ENCODE measurements at regions not wholly inside any gene's neighbourhood (a gene's known extent, or its start where the extent isn't known, plus 50 kb on each side); places are given as distances from the start of the nearest gene placed in this dataset.

GRCh38 chrX:131735127-131735526, 191.3 kb downstream of the OR13H1 start:
- no peaks in the 10 kb centered on the region for H3K27me3 ChIP-seq (replicated peaks; ENCODE audit: insufficient read depth, low read depth, low read length, poor library complexity)
- intact Hi-C loops (cut with micrococcal nuclease; ENCODE audit: unreplicated experiment), result no loop called here
- peaks cover 3% of the 10 kb centered on the region for H3K9me3 ChIP-seq (ENCODE audit: low read depth, low read length, poor library complexity, severe bottlenecking)
- no peaks in the 10 kb centered on the region for H3K36me3 ChIP-seq (ENCODE audit: insufficient read depth, low read length, poor library complexity, severe bottlenecking)
- H3K4me1 ChIP-seq (ENCODE audit: insufficient read depth, low read length, poor library complexity, severe bottlenecking), result no peaks in the 10 kb centered on the region
- DNase-seq (ENCODE audit: low spot score), result no peak
- H3K27ac ChIP-seq (ENCODE audit: low read depth, low read length, poor library complexity, severe bottlenecking), result no peak overlapping the region
- H3K4me3 ChIP-seq (ENCODE audit: low read depth, low read length, poor library complexity, severe bottlenecking), result no peak overlapping the region
- no TSS peak for BruUV-seq (replicated peaks)
- TF ChIP-seq CTCF (conservative IDR thresholded peaks at IDR 0.05; ENCODE audit: low read depth, low read length), result no peak
- TF ChIP-seq EZH2 (IDR thresholded peaks at IDR 0.05; ENCODE audit: borderline replicate concordance, low read depth, low read length, poor library complexity, severe bottlenecking), result no peak
- ChIA-PET CTCF (no interaction called here), POLR2A (ENCODE audit: low non-redundant PET) (no interaction called here)

GRCh38 chrX:131739823-131740222, 195.9 kb downstream of the OR13H1 start:
- CTCF ChIA-PET, result no interaction called here
- H3K36me3 ChIP-seq (ENCODE audit: insufficient read depth, low read length, poor library complexity, severe bottlenecking), result no peaks in the 10 kb centered on the region
- POLR2A ChIA-PET (ENCODE audit: low non-redundant PET), result no interaction called here
- H3K4me1 ChIP-seq (ENCODE audit: insufficient read depth, low read length, poor library complexity, severe bottlenecking), result no peaks in the 10 kb centered on the region
- H3K9me3 ChIP-seq (ENCODE audit: low read depth, low read length, poor library complexity, severe bottlenecking), result peaks cover 3% of the 10 kb centered on the region
- DNase-seq (ENCODE audit: low spot score), result no peak
- H3K4me3 ChIP-seq (ENCODE audit: low read depth, low read length, poor library complexity, severe bottlenecking), result no peak overlapping the region
- no peak overlapping the region for H3K27ac ChIP-seq (ENCODE audit: low read depth, low read length, poor library complexity, severe bottlenecking)
- intact Hi-C loops (cut with micrococcal nuclease; ENCODE audit: unreplicated experiment), result no loop called here
- H3K27me3 ChIP-seq (replicated peaks; ENCODE audit: insufficient read depth, low read depth, low read length, poor library complexity), result no peaks in the 10 kb centered on the region
- BruUV-seq (replicated peaks), result no TSS peak
- no peak for TF ChIP-seq CTCF (conservative IDR thresholded peaks at IDR 0.05; ENCODE audit: low read depth, low read length)
- TF ChIP-seq EZH2 (IDR thresholded peaks at IDR 0.05; ENCODE audit: borderline replicate concordance, low read depth, low read length, poor library complexity, severe bottlenecking), result no peak

DNA sequence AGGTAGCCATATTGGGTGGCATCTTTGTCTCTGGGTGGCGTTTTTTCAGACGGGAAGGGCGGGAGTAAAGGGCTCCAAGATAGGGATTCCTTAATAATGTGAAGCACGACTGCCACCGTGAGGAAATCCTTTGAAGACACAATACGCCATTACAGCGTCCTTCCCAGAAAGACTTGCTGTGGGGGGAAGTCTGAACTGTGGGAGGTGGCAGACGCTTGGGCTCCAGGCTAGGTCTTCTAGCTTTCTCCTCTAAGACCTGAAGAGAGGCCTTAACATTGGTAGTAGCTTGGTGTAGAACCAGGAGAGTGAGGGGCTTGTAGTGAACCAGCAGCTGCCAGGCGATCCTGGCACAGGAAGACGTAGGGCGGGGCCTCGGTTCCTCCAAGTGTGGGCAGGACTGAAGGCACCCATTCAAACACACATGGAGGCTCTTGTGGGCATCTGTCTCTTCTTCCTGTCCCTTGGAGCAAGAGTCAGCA, 197.3 kb downstream of the OR13H1 start:
- ChIA-PET CTCF (no interaction called here), POLR2A (ENCODE audit: low non-redundant PET) (no interaction called here)
- DNase-seq (ENCODE audit: low spot score), result no peak
- BruUV-seq (replicated peaks), result no TSS peak
- Histone ChIP-seq H3K27me3 (replicated peaks; ENCODE audit: insufficient read depth, low read depth, low read length, poor library complexity) (no peaks in the 10 kb centered on the region), H3K9me3 (ENCODE audit: low read depth, low read length, poor library complexity, severe bottlenecking) (peaks cover 3% of the 10 kb centered on the region), H3K4me1 (ENCODE audit: insufficient read depth, low read length, poor library complexity, severe bottlenecking) (no peaks in the 10 kb centered on the region), H3K27ac (ENCODE audit: low read depth, low read length, poor library complexity, severe bottlenecking) (no peak overlapping the region), H3K4me3 (ENCODE audit: low read depth, low read length, poor library complexity, severe bottlenecking) (no peak overlapping the region), H3K36me3 (ENCODE audit: insufficient read depth, low read length, poor library complexity, severe bottlenecking) (no peaks in the 10 kb centered on the region)
- intact Hi-C loops (cut with micrococcal nuclease; ENCODE audit: unreplicated experiment), result no loop called here
- TF ChIP-seq EZH2 (IDR thresholded peaks at IDR 0.05; ENCODE audit: borderline replicate concordance, low read depth, low read length, poor library complexity, severe bottlenecking) (no peak), CTCF (conservative IDR thresholded peaks at IDR 0.05; ENCODE audit: low read depth, low read length) (no peak)
